HG03558 (cell line): ENCODE measurements at regions not wholly inside any gene's neighbourhood (a gene's known extent, or its start where the extent isn't known, plus 50 kb on each side); places are given as distances from the start of the nearest gene placed in this dataset.
"Not testable (repeated sequence)": the region's sequence is repeated elsewhere in the genome, so short reads cannot be mapped to it uniquely, and the experiment has no call there.

Experiments
- ATAC-seq: cut with Tn5 transposase; IDR thresholded peaks from one replicate; pipeline ENCODE4 v1.9.1; 2021; ENCODE audit warnings: moderate number of reproducible peaks; ENCODE audit not compliant: unreplicated experiment; ENCODE audit errors: extremely low read depth

GRCh38 chrX:66698273-66699204 is 59.7 kb upstream of the EDA2R start:
- ATAC-seq: no peak

GRCh38 chrX:66692512-66692911 is 53.6 kb upstream of the EDA2R start:
- not testable (repeated sequence) for ATAC-seq
